ENCODE measurements at regions not wholly inside any gene's neighbourhood (a gene's known extent, or its start where the extent isn't known, plus 50 kb on each side); places are given as distances from the start of the nearest gene placed in this dataset.

DNA sequence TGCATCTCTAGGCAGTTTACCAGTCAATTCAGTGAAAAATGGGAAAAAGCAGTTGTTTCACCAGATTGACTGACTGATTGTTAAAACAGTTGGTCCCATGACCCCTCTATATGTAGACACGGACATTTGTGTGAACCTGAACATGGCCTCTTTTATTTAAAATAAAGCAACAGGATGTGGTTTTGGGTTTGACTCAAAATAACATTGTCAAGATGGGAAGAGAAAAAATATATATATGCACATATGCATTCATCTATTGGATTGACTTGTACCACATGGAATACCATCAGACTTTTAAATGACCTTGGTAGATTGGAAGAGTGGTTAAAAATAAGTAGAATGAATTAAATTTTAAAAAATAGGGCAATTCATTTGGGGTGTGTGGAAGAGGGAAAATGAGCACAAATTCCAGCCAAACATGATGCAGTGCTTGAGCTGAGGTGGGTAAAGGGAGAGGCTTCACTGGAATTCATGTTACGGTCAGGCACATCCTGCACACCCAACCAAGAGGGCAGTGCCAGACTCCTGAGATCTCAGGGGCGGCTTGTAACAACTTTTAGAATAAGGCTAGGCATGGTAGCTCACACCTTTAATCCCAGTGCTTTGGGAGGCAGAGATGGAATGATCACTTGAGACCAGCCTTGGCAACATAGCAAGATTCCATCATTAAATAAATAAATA is 560.7 kb upstream of the TENM3 start:
- TF ChIP-seq, protein P1, sequence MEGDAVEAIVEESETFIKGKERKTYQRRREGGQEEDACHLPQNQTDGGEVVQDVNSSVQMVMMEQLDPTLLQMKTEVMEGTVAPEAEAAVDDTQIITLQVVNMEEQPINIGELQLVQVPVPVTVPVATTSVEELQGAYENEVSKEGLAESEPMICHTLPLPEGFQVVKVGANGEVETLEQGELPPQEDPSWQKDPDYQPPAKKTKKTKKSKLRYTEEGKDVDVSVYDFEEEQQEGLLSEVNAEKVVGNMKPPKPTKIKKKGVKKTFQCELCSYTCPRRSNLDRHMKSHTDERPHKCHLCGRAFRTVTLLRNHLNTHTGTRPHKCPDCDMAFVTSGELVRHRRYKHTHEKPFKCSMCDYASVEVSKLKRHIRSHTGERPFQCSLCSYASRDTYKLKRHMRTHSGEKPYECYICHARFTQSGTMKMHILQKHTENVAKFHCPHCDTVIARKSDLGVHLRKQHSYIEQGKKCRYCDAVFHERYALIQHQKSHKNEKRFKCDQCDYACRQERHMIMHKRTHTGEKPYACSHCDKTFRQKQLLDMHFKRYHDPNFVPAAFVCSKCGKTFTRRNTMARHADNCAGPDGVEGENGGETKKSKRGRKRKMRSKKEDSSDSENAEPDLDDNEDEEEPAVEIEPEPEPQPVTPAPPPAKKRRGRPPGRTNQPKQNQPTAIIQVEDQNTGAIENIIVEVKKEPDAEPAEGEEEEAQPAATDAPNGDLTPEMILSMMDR (IDR thresholded peaks at IDR 0.05): no peak
- TF ChIP-seq POLR2A (IDR thresholded peaks at IDR 0.05): no peak
